Thymus (tissue), 11 donors: ENCODE measurements at regions not wholly inside any gene's neighbourhood (a gene's known extent, or its start where the extent isn't known, plus 50 kb on each side); places are given as distances from the start of the nearest gene placed in this dataset.
"Not testable (repeated sequence)": the region's sequence is repeated elsewhere in the genome, so short reads cannot be mapped to it uniquely, and the experiment has no call there.

Experiments
- DNase-seq, 9 donors: peaks; one replicate each; pipeline ENCODE4 v3.0.0-alpha.2; 2013; ENCODE audit warnings: low spot score in 9 of 9, low read depth in 6 of 9, missing footprints in 1 of 9
- H3K27ac ChIP-seq, 2 donors: one replicate each; pipeline ENCODE4 v1.5.1; 2013; ENCODE audit warnings: control low read depth in 1 of 2, low read depth in 1 of 2, low read length in 1 of 2, mild to moderate bottlenecking in 1 of 2, moderate library complexity in 1 of 2
- H3K27me3 ChIP-seq, 2 donors: one replicate each; pipeline ENCODE4 v1.5.1; 2013; ENCODE audit warnings: low read length in 1 of 2; ENCODE audit not compliant: control insufficient read depth in 2 of 2, insufficient read depth in 1 of 2
- H3K36me3 ChIP-seq, 2 donors: one replicate each; pipeline ENCODE4 v1.5.1; 2013; ENCODE audit warnings: low read length in 1 of 2, mild to moderate bottlenecking in 1 of 2, moderate library complexity in 1 of 2; ENCODE audit not compliant: control insufficient read depth in 2 of 2, insufficient read depth in 2 of 2
- H3K4me1 ChIP-seq, 2 donors: one replicate each; pipeline ENCODE4 v1.5.1; 2013; ENCODE audit warnings: low read length in 2 of 2; ENCODE audit not compliant: control insufficient read depth in 2 of 2, insufficient read depth in 2 of 2
- H3K4me3 ChIP-seq, 2 donors: one replicate each; pipeline ENCODE4 v1.5.1; 2013; ENCODE audit warnings: low read length in 2 of 2, control low read depth in 1 of 2, mild to moderate bottlenecking in 1 of 2
- H3K9me3 ChIP-seq, 2 donors: one replicate each; pipeline ENCODE4 v1.5.1; 2013; ENCODE audit warnings: low read length in 1 of 2, mild to moderate bottlenecking in 1 of 2; ENCODE audit not compliant: control insufficient read depth in 2 of 2, insufficient read depth in 1 of 2
- WGBS: extraction: QIAGEN DNeasy Blood & Tissue Kit; methylation state at CpG from one replicate; pipeline ENCODE4 v1.1.7; 2013; 5-methylcytosine and 5-hydroxymethylcytosine counted together
- donor health status: healthy.

DNA sequence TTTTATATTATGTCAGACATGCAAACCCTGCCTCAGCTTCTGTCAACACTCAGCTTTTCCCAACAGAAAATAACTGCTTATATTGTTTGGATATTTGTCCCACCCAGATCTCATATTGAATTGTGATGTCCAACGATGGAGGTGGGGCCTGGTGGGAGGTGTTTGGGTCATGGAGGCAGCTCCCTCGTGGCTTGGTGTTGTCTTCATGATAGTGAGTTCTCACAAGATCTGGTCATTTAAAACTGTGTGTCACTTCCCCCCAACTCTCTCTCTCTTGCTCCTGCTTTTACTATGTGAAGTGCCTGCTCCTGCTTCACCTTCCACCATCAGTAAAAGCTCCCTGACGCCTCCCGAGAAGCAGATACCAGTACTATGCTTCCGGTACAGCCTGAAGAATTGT, 85.8 kb upstream of the KCNMA1 start:
- Histone ChIP-seq H3K4me3 (no peak overlapping the region), H3K27ac (no peak overlapping the region), H3K36me3 (no peaks in the 10 kb centered on the region), H3K9me3 (no peaks in the 10 kb centered on the region), H3K27me3 (no peaks in the 10 kb centered on the region), H3K4me1 (no peaks in the 10 kb centered on the region)
- 86% methylated on average over 5 of the region's 5 CpGs for WGBS
- no peak for DNase-seq

DNA sequence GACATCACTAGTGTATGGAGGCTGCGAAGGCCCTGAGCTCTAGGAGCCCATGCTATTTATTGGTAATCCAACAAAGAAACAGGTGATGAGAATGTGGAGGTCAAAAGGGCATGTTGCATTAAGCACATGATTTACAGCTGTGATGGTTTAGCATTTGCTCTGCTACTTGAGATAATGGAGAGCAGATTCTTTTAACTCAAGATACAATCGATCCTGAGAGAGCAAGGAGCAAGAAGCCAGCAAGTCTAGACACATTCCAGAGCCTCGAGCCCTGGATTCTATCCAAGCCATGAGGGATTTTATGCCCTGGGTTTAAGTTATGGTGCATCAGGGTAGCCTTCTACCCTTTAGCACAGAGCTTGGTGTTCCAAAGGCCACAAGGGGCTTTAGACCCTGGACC, 85.3 kb upstream of the KCNMA1 start:
- WGBS, result 71% methylated on average over 3 of the region's 3 CpGs
- not testable (repeated sequence) for H3K4me1 ChIP-seq, H3K36me3 ChIP-seq, H3K4me3 ChIP-seq, H3K9me3 ChIP-seq, DNase-seq, H3K27ac ChIP-seq, H3K27me3 ChIP-seq

DNA sequence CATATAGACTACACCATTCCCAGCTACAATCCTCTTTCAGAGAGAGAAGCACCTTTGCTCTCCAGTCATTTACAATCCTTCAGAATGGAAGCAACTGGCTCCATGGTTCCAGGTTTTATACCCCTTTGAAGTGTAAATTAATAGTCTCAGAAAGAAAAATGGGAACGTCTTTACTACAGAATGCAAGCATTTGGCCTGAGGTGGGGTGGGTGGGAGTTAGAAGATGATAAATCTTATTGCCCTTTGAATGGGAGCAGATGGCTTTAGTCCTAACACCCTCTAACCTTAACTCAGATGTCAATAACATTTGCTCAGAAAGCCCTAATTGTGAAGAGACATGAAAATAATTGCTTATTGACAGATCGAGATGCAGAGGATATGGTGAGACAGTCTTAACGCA, 84.2 kb upstream of the KCNMA1 start:
- Histone ChIP-seq H3K36me3 (no peaks in the 10 kb centered on the region), H3K27me3 (no peaks in the 10 kb centered on the region), H3K4me3 (no peak overlapping the region), H3K27ac (no peak overlapping the region), H3K4me1 (no peaks in the 10 kb centered on the region), H3K9me3 (no peaks in the 10 kb centered on the region)
- no peak for DNase-seq
- 96% methylated on average over 3 of the region's 3 CpGs for WGBS

DNA sequence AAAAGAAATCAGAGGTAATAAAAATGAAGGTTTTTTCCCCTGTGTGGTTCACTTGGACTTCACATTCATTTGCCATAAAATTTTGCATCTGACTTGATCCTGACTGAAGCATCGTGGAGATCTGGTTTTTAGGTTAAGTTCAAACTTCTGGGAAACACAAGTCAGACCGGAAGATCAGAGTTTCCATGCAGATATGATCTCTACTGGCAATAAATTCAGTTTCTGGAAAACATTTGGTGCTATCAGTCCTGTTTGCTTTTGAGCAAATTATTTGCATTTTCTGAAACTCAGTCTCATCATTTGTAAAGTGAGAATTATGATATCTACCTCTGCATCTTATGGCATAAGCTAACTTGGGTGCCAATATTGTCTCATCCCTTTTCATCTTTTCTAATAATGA, 81.3 kb upstream of the KCNMA1 start:
- H3K4me3 ChIP-seq, result no peak overlapping the region
- no peaks in the 10 kb centered on the region for H3K9me3 ChIP-seq
- no peak for DNase-seq
- H3K4me1 ChIP-seq, result no peaks in the 10 kb centered on the region
- H3K27me3 ChIP-seq, result peaks cover 0 to 4% of the 10 kb centered on the region in 2 donors
- no peak overlapping the region for H3K27ac ChIP-seq
- WGBS, result 64% methylated on average over 2 of the region's 2 CpGs
- no peaks in the 10 kb centered on the region for H3K36me3 ChIP-seq

DNA sequence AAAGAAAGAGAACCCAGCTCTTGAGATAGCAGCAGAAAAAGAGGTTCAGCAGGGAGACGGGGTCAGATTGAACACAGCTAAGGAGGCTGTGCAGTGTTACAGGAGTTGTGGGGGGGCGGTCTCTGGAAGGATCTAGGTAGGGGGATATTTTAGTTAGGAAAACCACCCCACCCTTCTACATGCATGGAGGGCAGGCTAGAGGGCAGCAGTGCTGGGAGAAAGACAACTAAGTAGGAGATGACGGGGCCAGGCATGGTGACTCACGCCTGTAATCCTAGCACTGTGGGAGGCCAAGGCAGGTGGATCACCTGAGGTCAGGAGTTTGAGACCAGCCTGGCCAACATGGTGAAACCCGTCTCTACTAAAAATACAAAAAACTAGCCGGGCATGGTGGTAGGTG, 80.7 kb upstream of the KCNMA1 start:
- 92% methylated on average over 6 of the region's 6 CpGs for WGBS
- not testable (repeated sequence) for H3K27me3 ChIP-seq

DNA sequence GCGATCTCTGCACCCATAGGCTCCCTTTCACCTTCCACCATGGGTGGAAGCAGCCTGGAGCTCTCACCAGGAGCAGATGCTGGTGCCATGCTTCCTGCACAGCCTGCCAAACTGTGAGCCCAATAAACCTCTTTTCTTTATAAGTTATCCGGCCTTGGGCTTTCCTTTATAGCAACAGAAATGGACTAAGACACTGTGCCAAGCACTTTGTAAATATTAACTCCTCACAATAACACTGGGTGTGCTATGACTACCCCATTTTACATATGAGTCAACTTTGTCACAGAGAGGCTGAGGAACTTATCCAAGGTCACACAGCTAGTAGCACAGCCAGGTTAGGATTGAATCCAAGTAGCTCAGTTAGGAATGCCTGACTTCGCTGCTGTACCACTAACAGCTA, 79.7 kb upstream of the KCNMA1 start:
- H3K4me3 ChIP-seq, result no peak overlapping the region
- H3K27ac ChIP-seq, result no peak overlapping the region
- DNase-seq, result no peak
- 89% methylated on average over 3 of the region's 3 CpGs for WGBS
- no peaks in the 10 kb centered on the region for H3K4me1 ChIP-seq
- H3K36me3 ChIP-seq, result no peaks in the 10 kb centered on the region
- H3K9me3 ChIP-seq, result no peaks in the 10 kb centered on the region
- H3K27me3 ChIP-seq, result peaks cover 0 to 9% of the 10 kb centered on the region in 2 donors

More for the DNA sequence above, 80.7 kb upstream of the KCNMA1 start:
- H3K9me3 ChIP-seq, H3K4me3 ChIP-seq, H3K4me1 ChIP-seq, DNase-seq, H3K27ac ChIP-seq, H3K36me3 ChIP-seq: not testable (repeated sequence)

DNA sequence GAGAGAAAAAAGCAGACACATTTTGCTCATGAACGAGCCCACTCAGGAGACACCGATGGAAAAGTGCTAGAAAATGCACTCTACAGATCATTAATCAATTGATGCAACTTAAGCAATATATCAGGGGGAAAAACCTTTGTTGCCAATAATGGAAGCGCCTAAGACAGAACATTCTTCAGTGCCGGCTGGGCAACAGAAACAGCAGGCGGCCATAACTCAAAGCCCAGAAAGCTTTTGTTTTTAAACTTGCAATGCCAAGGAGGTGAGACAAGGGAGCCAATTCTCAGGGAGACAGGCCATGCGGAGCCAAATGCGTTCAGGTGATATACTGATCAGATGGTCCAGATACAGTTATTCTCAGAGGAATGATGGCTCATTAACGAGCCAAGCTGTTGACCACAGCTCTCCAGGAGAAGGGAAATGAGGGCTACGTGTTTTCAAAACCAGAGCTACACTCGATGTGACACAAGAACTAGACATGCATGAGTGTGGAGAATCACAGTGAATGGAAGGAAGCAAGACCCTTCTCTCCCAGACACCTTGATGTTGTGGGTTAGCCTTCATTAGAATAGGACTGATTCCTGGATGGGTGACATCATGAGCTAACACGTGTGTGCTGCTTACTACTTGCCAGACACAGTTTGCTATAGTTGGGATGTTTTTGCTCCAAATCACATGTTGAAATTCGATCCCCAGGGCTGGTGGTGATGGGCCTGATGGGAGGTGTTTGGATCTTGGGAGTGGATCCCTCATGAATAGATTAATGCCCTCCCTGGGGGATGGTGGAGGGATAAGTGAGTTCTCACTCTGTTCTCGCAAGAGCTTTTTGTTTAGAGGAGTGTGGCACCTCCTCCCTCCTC, 79.1 kb upstream of the KCNMA1 start:
- H3K4me1 ChIP-seq, result no peaks in the 10 kb centered on the region
- 84% methylated on average over 13 of the region's 13 CpGs for WGBS
- DNase-seq, result no peak
- no peaks in the 10 kb centered on the region for H3K9me3 ChIP-seq
- no peaks in the 10 kb centered on the region for H3K36me3 ChIP-seq
- H3K4me3 ChIP-seq, result no peak overlapping the region
- no peak overlapping the region for H3K27ac ChIP-seq
- H3K27me3 ChIP-seq, result peaks cover 0 to 11% of the 10 kb centered on the region in 2 donors

DNA sequence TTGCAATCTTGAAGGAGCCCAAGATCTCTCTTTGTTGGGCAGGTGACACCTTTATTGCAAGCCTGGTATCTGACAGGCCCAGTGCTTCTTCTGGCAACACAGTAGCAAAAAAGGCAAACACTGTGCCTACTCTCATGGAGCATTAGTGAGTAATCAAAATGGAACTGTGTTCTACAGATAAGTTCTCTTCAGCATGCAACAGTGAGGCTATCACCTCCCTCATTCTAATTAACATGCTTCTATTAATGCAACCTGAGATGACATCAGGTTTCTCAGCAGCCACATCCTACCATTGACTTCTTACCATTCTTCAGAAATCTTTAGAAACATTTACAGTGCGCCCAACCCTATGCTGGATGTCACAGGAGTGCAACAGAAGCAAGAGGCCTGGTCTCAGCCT, 77.9 kb upstream of the KCNMA1 start:
- 87% methylated on average over 1 of the region's 1 CpG for WGBS
- Histone ChIP-seq H3K27ac (no peak overlapping the region), H3K27me3 (peaks cover 0 to 22% of the 10 kb centered on the region in 2 donors), H3K36me3 (no peaks in the 10 kb centered on the region), H3K4me3 (no peak overlapping the region), H3K9me3 (no peaks in the 10 kb centered on the region), H3K4me1 (peaks cover 4 to 7% of the 10 kb centered on the region in 2 donors)
- DNase-seq, result no peak

DNA sequence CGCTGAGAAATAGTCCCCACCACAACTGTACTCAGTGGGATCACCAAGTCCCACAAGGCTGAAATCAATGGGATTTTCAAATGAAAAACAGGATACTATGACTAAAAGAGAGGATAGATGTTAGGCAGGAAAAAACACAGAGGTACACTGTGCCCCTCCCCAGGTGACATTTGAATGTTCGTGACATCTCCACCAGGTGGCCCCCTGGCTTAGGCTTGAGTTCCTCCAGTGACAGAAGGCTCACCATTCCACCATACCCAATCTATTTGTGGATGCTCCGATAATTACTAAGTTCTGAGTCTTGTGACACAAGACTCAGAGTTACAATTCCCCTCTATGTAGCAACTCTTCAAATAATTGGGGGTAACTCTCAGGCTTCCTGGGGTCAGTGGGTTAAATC, 77.5 kb upstream of the KCNMA1 start:
- Histone ChIP-seq H3K4me1 (peaks cover 4 to 7% of the 10 kb centered on the region in 2 donors), H3K4me3 (no peak overlapping the region), H3K9me3 (no peaks in the 10 kb centered on the region), H3K27ac (no peak overlapping the region), H3K36me3 (no peaks in the 10 kb centered on the region), H3K27me3 (peaks cover 0 to 27% of the 10 kb centered on the region in 2 donors)
- 77% methylated on average over 3 of the region's 3 CpGs for WGBS
- peak in 3 of 9 donors; percentile 4 to 37 (median 18) for DNase-seq
